COLO668 (cell line): ENCODE measurements at regions not wholly inside any gene's neighbourhood (a gene's known extent, or its start where the extent isn't known, plus 50 kb on each side); places are given as distances from the start of the nearest gene placed in this dataset.

ENCODE experiments used
- DNase-seq: peaks from one replicate; lab custom pipeline; 2025; ENCODE audit not compliant: unreplicated experiment; lab: John Stamatoyannopoulos, UW

DNA sequence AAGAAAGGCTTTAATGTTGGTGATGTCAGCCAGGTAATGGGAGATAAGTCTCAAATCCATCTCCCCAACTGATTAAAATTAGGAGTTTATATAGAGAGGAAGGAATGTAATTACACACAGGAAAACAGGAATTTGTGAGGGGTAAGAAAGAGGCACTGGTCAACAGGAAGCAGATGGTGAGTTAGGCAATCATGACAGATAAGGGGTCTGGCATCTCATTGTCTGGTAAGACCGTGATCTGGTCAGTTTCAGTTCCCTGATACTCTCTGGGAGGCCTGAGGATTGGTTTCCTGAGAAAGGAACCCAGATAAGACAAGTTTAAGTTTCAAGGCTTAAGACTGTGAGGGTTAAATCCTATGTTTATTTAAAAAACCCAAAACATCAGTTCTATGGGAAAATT lies 414.7 kb upstream of the ARRDC4 start:
- DNase-seq = no peak

DNA sequence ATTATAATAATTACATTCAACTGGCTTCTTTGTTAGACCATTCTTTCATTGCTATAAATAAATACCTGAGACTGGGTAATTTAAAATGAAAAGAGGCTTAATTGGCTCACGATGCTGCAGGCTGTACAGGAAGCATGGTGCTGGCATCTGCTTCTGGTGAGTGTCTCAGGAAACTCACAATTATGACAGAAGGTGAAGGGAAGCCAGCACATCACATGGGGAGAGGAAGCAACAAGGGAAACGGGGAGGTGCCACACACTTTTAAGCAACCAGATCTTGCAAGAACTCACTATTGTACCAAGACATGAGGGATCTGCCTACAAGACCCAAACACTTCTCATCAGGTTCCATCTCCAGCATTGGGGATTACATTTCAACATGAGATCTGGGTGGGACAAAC lies 413.1 kb upstream of the ARRDC4 start:
- DNase-seq = no peak

DNA sequence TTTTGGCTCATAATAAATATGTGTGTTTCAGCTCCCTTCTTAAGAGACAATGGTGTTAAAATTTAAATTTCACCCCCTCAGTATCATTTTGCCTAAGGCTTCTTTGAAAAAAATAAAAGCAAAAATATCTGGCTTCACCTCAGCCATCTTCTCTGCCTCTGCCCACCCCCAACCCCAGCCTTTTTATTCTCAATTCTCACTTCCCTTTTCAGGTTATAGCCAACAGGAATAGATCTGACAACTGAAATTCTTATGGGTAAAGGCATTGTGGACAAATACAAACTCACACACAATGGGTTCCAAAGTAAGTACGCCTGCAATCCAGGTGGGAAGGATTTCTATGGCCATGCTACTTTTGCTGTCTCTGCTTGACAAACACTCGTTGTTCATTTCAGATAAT lies 399.0 kb upstream of the ARRDC4 start:
- no peak for DNase-seq

DNA sequence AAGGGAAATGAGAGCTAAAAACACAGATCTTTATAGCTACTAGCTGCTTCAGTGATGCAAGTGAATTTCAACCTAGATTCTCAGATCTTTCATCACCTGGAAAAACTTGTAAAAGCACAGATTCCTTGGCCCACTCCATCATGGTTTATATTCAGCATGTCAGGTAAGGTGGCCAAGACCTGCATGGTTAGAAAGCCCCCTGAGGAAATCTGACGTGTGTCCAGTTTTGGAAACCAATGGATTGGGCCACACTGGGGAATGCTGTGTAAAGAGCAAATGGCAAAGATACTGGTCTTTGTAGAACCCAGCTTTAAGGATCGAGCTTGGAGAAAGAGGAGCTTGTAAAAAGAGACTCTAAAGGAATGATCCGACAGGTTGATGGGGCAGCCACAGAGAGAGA lies 397.0 kb upstream of the ARRDC4 start:
- no peak for DNase-seq

DNA sequence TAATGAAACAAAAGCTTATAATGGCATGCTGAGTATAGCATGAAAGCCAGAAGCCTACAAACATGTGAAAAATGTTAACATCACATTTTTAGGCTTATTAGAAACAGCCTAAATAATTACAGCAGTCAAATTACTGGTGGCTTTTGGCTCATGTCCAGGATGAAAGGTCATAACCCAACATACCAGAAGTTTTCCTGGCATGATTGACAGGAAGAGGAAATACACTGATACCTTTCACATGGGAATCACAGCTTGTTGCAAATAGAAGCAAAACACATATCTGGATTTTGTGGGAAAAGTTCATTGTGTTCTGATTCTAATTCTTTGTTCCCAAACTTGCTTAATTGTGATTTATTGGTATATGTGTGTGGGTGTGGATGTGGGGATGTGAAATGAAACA lies 393.5 kb upstream of the ARRDC4 start:
- no peak for DNase-seq

DNA sequence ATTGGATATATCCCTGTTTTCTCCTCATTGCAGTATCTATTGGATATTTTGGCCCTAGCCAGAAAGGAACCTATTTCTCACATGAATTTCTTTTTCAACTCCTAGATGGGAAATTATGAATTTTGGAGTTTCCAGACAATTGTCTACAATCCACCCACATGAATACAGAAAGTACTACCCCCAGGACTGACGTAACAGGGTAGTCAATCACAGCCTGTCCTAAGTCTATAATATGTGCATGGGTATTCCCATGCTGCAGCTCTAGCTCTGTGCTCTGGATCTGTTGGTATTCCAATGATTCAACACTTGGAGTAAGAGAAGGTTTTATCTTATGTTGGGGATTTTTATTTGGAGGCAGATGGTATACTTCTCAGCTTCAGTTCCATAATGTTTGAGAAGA lies 393.1 kb upstream of the ARRDC4 start:
- DNase-seq = no peak

DNA sequence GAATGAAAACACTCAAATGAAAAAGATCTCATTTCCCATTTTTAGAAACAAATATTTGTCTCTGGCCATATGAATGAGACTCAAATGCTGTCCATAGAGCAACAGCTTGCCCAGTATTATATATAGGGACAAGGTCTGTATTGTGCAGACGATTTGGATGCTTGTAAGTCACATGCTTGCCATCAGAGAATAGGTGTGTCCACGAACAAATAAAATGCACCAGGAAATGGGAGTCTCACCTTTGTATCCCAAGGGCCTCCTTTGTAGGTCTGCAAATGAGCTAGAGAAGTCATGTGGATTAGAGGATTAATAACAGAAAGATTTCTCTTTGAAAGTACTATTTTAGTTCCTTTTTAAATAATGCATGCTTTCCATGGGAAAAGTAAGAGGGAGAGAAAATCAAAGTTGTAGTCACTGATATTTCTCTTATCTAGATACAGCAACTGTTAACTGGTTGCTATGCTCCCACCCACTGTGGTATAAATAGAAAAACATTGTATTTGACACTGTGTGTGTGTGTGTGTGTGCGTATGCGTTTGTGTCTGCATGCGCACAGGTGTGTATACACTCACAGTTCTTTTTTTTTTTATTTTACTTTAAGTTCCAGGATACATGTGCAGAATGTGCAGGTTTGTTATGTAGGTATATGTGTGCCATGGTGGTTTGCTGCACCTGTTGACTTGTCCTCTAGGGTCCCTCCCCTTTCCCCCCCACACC lies 383.4 kb upstream of the ARRDC4 start:
- no peak for DNase-seq

DNA sequence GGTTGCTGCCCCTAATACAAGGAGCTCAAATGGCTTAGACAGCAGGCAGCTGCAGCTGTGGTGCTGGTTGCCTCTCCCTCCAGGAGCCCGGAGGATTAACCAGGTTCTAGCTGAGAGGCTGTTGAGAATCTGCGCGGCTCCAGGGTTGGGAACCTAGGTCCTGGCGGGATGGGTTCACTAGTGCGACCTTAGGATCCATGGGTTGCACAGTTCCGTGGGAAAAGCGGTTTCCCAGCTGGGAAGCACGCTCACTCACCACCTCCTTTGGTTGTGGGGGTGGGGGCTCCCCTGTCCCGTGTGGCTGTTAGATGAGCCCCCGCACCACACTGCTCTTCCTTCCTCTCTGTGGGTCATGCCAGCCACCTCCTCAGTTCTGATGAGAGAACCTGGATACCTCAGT lies 375.1 kb upstream of the ARRDC4 start:
- no peak for DNase-seq

DNA sequence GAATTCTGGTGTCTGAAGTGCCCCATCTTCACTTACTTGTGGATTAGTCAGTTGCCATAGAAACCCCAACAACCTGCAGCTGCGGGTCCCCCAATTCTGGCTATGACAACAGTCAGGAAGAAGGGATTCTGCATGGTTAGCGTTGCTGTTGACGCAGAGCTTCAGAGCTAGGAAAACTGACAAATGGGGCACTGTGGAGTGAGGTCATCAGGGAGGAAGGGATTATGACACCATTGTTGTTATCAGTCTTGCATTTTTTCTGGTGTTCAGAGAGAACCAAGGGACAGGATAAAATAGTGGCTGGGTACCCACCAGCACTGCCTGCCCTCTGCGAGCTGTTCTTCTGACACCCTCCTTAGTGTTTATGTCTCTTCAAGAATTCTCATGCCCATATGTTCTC lies 367.7 kb upstream of the ARRDC4 start:
- DNase-seq = no peak

DNA sequence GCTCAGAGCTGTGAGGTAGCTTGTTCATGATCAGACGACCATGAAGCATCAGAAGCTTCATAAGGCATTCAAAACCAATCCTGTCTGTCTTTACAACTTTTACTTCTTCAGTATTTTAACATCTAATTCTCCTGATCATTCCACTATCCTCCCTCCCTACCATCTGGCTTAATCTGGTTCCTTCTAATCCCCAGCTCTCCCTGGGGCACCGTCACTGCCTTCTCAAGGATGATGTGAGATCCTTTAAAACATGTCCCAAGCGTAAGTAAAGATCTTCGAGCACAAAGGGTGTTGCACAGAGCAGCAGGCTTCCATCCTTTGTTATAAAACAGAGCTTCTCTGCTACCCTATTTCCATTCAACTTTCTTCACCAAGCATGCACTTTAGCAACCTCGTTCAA lies 362.7 kb upstream of the ARRDC4 start:
- no peak for DNase-seq

DNA sequence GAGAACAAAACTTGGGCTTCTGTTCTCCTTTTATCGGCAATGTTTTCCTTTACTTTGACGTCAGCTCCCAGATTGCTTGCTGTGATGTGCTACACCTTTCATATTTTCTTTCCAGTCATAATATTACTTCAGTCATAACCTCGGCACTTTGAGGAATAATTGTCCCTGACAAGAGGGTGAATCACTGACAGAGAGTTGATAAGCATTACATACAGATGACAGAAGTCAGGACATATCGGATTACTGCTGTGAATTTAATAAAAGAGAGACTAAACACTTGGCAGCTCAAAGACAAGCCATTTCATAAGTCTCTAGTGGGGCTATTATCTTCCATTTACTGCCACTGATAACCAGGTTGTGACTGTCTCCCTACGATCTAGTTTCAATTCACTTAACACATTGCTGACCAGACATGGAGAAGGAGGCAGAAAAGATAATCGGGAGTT lies 362.1 kb upstream of the ARRDC4 start:
- no peak for DNase-seq

DNA sequence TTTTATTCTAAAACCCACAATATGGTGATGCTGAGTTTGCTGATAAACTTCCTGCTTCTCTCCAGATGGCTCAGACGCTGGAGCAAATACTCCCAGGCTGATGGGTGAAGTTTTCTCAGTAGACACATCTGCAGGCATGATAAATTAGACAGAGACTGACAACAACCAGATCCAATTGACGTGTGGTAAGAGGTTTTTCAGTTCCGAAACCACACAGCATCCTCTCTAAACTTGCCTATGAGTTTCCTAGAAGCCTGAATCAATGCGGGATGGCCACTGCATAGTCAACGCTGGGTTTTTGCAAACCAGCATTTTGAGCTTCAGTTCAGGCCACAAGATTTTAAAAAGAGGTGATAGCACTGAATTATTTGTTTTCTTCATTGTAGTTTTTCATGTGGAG lies 360.3 kb upstream of the ARRDC4 start:
- no peak for DNase-seq

DNA sequence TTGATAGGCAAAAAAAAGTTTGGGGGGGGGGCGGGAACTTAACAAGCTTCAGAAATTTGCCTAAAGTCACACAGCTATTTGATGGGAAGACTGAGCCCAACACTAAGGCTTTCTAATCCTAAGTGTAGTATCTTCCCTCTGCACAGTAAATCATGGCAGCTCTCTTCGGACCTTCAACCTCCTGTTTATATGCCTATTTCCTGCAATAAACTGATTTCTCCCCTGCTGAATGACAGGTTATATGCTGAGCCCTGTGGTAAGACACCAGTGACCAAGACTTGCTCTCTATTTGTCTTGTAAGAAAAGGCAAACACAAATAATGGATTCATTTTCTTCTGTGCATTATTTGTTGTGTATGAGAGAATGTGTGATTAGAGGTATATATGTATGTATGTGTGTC lies 355.8 kb upstream of the ARRDC4 start:
- no peak for DNase-seq

DNA sequence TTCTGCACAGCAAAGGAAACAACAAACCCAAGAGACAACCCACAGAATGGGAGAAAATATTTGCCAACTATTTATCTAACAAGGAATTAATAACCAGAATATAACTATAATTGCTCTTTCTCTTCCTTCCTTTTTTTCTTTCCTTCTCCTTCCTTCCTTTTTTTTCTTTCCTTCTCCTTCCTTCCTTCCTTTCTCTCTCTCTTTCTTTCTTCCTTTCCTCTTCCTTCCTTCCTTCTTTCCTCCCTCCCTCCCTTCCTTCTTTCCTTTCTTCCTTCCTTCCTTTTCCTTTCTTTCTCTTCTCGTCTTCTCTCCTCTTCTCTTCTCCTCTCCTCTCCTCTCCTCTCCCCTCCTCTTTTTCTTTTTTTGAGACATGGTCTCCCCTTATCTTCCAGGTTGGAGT lies 345.4 kb upstream of the ARRDC4 start:
- no peak for DNase-seq

DNA sequence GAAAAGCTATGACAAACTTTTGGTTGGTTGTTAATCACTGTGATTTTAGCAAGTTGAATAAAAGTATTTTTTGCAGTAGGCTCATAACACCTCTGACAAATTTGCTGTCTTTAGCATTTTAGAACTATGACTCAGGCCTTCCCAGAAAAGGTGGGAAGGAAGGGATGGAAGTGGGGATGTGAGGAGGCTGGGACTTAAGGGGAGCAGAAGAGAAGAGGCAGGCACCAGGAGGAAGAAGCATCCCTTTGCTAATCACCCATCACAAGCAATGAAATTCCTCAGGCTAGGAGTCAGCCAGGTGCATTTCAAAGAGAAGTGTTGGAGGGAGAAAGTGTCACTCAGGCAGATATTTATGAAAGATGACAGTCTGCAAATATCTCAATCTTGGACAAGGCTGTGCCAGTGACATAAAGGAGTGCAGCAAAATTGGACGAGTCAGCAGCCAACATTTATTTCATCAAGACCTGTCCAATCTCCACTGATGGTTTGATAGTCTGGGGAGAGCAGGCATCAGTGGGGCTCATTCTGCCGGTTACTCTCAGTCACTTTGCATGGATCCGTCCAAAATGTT lies 337.3 kb upstream of the ARRDC4 start:
- no peak for DNase-seq

DNA sequence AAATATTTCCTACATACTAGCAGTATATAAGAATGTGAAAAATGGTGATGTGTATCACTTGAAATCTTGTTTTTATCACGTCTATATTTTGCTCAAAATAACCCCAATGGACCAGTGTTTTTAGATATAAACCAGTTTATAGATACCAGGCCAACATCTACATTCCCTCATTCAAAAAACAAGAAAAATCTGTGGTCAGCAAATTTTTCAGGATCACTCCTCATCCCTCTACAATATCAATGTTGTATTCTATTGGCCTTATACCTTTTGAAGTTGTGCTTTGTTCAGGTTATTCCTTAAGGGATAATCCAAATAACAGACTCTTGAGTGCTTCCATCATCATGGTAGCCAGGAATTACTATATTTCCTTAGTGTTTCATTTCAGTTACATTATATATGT lies 332.9 kb upstream of the ARRDC4 start:
- DNase-seq = no peak

DNA sequence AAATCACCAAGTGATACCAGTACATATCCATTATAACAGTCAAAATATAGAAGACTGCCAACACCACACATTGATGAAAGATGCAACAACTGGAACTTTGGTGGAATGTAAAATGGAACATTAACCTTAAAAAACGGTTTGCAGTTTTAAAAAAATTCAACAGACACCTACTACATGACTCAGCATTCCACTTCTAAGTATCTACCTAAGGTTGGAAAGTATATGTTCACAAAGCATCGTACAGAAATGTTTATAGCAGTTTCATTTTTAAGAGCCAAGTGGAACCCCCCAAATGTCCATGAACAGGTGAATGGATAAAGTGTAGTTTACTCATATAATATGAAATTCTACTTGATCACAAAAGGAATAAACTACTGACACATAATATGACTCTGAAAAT lies 314.7 kb upstream of the ARRDC4 start:
- DNase-seq = no peak

DNA sequence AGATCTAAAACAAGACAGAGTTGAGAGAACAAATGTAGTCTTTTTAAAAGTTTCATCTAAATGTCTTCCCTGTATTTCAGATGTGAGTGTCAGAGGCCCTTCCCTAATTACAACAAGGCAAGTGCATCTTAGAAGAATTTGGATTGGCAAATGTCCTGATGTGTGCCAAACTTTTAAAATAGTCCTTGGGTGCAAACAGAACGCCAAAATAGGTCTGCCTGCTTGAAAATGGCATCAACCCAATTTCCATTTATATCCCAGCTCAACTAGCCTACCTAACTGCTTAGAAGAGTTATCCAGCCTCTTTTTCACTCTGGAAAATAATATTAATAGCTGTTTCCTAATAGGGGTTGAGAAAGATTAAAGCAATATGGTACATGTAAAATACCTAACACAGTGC lies 311.8 kb upstream of the ARRDC4 start:
- DNase-seq = no peak

DNA sequence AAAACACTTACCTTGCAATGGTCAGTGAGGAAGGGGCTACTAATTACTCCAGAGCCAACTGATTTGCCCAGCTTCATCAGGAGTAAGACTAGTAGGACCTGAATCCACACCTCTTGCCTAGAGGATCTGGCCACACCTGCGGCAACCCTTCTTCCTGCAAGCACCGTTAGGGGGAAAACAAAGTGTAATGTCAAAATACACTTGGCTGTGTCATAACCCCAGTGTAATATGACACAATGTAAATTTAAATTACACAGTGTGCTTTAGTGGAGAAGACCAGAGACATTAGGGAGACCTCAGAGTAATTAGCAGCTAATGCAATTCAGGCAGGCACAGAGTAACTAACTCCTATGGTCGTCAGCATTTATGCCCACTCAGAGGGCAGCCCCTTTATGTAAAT lies 308.5 kb upstream of the ARRDC4 start:
- DNase-seq = peak; percentile 52

DNA sequence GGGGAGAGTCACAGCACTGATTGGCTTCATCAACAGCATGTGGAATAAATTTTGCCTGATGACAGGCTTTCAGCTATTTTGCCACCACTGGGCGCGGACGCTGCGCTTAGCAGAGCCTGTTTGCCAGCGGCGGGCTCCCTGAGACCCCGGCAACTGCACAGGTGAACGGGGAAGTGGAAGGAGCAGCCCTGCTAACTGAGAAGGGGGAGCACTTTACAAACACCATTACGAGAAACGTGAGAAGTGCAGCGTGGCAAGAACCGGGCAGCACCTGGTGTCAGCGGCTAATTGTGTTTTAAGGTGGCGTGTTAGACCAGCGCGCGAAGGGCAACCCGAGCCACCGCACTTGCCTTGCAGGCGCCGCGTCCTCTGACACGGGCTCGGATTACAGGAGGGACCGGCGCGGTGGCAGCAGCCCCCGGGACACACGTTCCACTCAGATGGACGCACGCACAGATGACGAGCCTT lies 307.8 kb upstream of the ARRDC4 start:
- DNase-seq = peak; percentile 92

DNA sequence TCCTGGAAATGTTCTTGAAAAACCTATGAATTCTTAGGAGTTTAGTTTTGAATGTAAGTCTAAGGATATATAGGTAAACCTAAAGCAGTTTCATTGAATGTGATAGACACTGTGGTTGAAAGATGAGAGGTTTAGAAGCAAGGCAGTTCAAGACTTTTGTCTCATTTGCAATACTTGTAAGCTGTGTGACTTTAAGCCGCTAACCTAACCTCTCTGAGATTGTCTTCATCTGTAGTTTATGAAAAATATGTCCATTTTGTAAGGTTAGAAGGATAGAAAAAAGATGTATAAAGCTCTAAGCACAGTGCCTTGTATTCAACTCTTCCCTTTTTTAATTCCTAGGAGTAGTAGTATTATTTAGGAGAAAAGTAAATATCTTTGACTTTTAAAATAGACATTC lies 306.6 kb upstream of the ARRDC4 start:
- DNase-seq = no peak

DNA sequence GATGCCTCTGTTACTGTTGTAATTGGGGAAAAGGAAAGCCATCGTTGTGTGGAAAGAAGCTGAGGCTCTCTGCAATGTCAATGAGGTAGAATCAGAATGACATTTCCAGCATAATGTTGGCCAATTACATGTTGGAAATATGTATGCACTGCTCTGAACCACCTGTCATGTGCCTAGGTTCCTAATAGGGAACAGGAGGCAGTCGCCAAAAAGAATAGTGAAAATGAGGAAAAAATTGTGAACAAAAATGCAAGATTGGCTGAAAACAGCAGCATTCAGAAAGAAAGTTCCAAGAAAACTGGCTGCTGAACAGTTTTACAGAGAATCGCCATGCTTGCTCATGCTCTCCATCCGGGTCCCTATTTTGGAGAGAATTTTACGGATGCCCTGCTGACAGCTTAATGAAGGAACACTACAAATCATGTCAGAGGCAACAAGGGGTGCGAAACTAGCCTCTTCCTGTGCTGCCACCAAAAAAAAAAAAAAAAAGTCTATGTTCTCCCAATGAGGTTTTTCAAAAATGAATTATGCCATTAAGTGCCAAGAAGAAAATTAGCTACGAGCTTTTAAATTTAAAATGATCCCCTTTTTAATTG lies 305.9 kb upstream of the ARRDC4 start:
- no peak for DNase-seq

DNA sequence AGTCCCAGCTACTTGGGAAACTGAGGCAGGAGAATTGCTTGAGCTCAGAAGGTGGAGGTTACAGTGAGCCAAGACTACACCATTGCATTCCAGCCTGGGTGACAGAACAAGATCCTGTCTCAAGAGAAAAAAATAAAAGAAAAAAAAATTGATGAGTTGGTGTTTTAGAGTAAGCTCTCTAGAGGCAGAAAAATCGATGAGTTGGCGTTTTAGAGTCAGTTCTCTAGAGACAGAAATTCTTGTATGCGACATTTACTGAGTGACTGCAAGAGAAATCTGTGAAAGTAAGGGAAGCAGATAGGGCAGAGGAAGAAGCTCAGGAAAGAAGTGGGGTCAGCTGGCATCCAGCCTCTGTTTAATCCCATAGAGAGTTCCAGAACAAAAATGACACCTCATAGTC lies 298.7 kb upstream of the ARRDC4 start:
- no peak for DNase-seq
